Activated CD4-positive, alpha-beta T cell treated with anti-CD3 and anti-CD28 coated beads for 36 hours (primary cell): ENCODE measurements at regions not wholly inside any gene's neighbourhood (a gene's known extent, or its start where the extent isn't known, plus 50 kb on each side); places are given as distances from the start of the nearest gene placed in this dataset.
"Not testable (repeated sequence)": the region's sequence is repeated elsewhere in the genome, so short reads cannot be mapped to it uniquely, and the experiment has no call there.

ENCODE experiments used
- ATAC-seq: fragments of 200-7000 bp; cut with Tn5 transposase; one replicate; pipeline ENCODE4 v1.10.0; 2021; ENCODE audit warnings: mild to moderate bottlenecking, moderate library complexity
- CTCF ChIA-PET: fragments of 350-600 bp; sonication (Branson Sonifier 250); formaldehyde crosslinking; loops from one replicate; lab custom pipeline; 2021; ENCODE audit warnings: antibody characterized with exemption; lab: Charles Lee
- POLR2A ChIA-PET: fragments of 350-600 bp; sonication (Branson Sonifier 250); formaldehyde crosslinking; loops from one replicate; lab custom pipeline; 2021; ENCODE audit warnings: antibody characterized with exemption, inconsistent platforms; lab: Charles Lee
- DNase-seq: peaks from one replicate; pipeline ENCODE4 v3.0.0-alpha.2; 2020
- H3K27ac Mint-ChIP-seq: one replicate; pipeline ENCODE4 v1.8.0; 2021; ENCODE audit warnings: mixed read lengths
- H3K27me3 Mint-ChIP-seq: one replicate; pipeline ENCODE4 v1.8.0; 2021; ENCODE audit warnings: mixed read lengths
- H3K36me3 Mint-ChIP-seq: one replicate; pipeline ENCODE4 v1.8.0; 2021; ENCODE audit warnings: low read depth, mixed read lengths
- H3K4me1 Mint-ChIP-seq: one replicate; pipeline ENCODE4 v1.8.0; 2021; ENCODE audit warnings: mixed read lengths
- H3K4me3 Mint-ChIP-seq: one replicate; pipeline ENCODE4 v1.8.0; 2021; ENCODE audit warnings: mild to moderate bottlenecking, moderate library complexity, mixed read lengths
- H3K9me3 Mint-ChIP-seq: one replicate; pipeline ENCODE4 v1.8.0; 2021; ENCODE audit warnings: low read depth, mixed read lengths
- intact Hi-C, 2 experiments: fragments of 100-400 bp; cut with DNase I in 1 of 2; cut with micrococcal nuclease in 1 of 2; formaldehyde crosslinking; loops; one replicate each; pipeline versions ENCODE4 v1.14.2 to v1.15.1; 2022 to 2024; cut with DNase I, micrococcal nuclease

DNA sequence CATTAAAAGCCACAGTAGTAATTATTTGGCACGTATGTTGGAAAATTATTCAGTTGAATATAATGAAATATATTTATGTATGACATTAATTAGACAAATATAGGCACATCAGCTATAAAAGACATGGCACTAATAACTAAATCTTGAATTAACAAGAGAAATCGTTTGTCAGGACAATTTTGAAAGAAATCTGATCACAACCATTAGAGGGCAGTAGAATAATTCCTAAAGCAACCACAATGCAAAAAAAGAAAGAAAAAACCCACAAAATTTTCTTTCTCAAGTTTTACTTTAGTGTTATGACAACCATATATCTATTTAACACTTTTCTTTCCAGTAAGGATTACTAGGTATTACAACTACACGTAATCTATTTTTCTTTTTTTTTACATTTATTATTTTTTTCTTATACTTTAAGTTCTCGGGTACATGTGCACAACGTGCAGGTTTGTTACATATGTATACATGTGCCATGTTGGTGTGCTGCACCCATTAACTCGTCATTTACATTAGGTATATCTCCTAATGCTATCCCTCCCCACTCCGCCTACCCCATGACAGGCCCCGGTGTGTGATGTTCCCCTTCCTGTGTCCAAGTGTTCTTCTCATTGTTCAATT is 126.8 kb upstream of the STK17B start:
- peaks cover 11% of the 10 kb centered on the region for H3K4me1 Mint-ChIP-seq
- not testable (repeated sequence) for H3K36me3 Mint-ChIP-seq, H3K9me3 Mint-ChIP-seq, H3K4me3 Mint-ChIP-seq, DNase-seq, H3K27ac Mint-ChIP-seq, ATAC-seq, H3K27me3 Mint-ChIP-seq
- intact Hi-C loops, result loop anchor here (1.0 to 5.0 kb wide), 5 partner anchors 35 to 155 kb away; no protein-coding TSS in a partner anchor
- ChIA-PET POLR2A (interaction anchor here (0.5 kb wide), 1 partner anchor 160 kb away, joined by 3 read pairs; no protein-coding TSS in a partner anchor), CTCF (interaction anchor here (0.7 to 2.2 kb wide), 16 partner anchors 8 to 230 kb away, joined by 3 to 22 read pairs (median 4); partner anchors contain the start of gene DNAH7)

DNA sequence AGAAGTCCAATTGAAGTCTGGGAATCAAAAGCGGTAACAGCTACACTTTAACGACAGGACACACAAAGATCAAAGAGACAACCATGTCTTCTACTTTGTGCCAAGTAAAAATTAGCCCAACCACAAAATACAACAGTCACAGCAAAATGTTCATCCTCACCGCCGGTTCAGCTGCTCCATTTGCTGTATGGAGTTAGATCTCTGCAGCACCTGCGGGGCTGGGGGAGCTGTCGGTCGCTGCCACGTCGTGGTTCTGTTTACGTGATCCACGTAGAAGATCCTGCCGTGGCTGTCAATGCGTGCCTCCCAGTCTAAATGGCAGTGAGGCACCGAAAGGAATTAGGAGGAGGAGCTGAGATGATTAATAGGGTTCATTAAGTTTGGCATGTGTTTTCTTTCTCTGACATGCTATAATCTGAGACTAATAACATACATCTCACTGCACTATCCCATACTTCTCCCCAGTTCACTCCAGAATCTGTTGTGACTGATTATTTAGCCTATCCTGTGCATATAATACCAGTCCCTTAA is 136.5 kb upstream of the STK17B start:
- ATAC-seq (no peak), DNase-seq (no peak)
- Mint-ChIP-seq H3K9me3 (no peaks in the 10 kb centered on the region), H3K4me3 (no peak overlapping the region), H3K27me3 (peaks cover 3% of the 10 kb centered on the region), H3K27ac (no peak overlapping the region), H3K36me3 (no peaks in the 10 kb centered on the region), H3K4me1 (peaks cover 5% of the 10 kb centered on the region)
- intact Hi-C loops, result no loop called here
- POLR2A ChIA-PET, result no interaction called here
- CTCF ChIA-PET, result interaction anchor here (1.1 to 1.4 kb wide), 3 partner anchors 10 to 231 kb away, joined by 3 to 7 read pairs (median 5); no protein-coding TSS in a partner anchor

DNA sequence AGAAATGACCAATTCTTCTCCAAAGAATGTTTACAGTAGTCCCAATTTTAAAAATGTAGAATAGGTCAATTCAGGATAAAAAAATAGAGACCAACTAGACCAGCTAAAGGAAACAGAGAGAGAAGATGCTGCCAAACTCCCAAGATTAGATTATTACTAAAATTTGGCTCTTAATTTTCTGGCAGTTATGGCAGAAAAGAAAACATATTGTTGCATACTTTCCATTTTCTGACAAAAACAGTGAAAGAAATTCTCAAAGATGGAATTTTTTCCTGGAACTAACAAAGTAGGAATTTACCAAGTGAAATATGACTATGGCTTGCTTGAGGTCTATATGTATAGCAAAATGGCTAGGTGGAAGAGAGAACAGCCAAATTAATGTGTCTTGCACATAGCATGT is 138.3 kb upstream of the STK17B start:
- DNase-seq (no peak), ATAC-seq (no peak)
- intact Hi-C loops, result no loop called here
- Mint-ChIP-seq H3K4me3 (no peak overlapping the region), H3K36me3 (no peaks in the 10 kb centered on the region), H3K27ac (no peak overlapping the region), H3K4me1 (no peaks in the 10 kb centered on the region), H3K9me3 (no peaks in the 10 kb centered on the region), H3K27me3 (peaks cover 3% of the 10 kb centered on the region)
- ChIA-PET POLR2A (no interaction called here), CTCF (no interaction called here)

DNA sequence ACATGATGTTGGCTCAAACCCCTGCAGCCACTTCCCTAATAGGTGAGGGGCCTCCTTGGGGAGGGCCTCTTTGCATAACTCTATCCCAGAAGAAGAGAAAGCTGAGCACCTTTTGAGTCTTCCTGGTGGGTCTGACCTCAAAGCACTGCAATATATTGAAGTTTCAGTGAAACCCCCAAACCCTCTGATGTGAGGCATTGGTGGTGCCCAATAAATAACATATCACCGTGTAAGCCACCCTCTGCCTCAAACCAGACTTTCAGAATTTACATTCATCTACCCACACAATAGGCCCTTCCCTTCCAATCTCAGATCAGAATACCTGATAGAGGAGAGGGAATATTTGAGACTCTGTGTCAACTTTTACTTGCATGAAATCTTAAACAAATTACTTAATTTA is 142.8 kb upstream of the STK17B start:
- peak; percentile 19 for ATAC-seq
- Mint-ChIP-seq H3K27ac (no peak overlapping the region), H3K9me3 (no peaks in the 10 kb centered on the region), H3K27me3 (peaks cover under 1% of the 10 kb centered on the region), H3K4me1 (no peaks in the 10 kb centered on the region), H3K4me3 (no peak overlapping the region), H3K36me3 (no peaks in the 10 kb centered on the region)
- POLR2A ChIA-PET, result no interaction called here
- CTCF ChIA-PET, result interaction anchor here (0.5 to 1.1 kb wide), 3 partner anchors 9 to 459 kb away, joined by 3 read pairs; no protein-coding TSS in a partner anchor
- intact Hi-C loops, result no loop called here
- DNase-seq, result no peak

DNA sequence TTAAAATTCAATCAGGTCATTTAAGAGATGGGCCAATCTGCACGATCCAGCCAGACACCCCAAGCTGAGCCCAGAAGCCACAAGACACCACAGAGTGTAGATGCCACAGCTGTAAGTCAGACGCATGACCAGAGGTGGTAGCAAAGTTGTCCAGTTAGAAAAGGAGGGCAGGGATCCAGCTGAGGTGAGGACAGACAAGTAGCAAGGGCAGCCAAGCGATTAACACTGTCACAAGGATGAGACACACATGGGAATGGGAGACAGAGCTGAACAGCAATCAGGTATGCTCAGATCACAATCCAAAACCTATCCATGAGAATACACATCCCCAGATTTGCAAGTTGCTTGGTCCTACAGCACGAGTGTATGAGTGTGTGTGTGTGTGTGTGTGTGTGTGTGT is 143.4 kb upstream of the STK17B start:
- no peaks in the 10 kb centered on the region for H3K9me3 Mint-ChIP-seq
- intact Hi-C loops, result no loop called here
- ChIA-PET CTCF (no interaction called here), POLR2A (no interaction called here)
- DNase-seq, result no peak
- no peaks in the 10 kb centered on the region for H3K4me1 Mint-ChIP-seq
- H3K27ac Mint-ChIP-seq, result no peak overlapping the region
- no peak overlapping the region for H3K4me3 Mint-ChIP-seq
- no peak for ATAC-seq
- no peaks in the 10 kb centered on the region for H3K36me3 Mint-ChIP-seq
- H3K27me3 Mint-ChIP-seq, result no peaks in the 10 kb centered on the region

DNA sequence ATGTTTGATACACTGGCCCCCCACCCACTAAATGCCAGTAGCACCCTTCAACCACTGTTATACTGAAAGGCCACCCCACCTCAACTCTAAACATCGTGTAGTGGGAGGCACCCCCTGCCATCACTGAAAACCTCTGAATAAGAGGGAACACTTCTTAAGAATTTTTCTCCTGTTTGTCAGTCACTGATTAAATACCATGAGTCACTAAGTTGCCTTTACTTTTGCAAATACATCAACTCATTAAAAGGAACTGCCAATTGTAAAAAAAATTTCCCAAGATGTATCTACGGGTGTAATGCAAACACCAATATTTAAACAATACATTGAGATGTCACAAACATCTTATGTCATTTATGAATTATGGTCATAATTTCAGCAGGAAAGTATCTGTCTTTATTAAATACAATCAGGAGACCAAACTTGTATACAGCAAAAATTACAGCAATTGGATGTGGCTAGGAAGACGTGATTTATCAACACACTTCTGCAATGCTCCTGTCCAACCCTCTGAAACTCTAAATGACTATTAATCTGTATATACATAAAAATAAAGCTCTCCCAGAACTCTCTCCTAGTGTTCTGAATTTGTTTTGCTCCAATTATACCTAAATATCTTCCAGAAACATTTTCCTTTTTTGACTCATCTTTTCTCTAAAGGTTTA is 144.1 kb upstream of the STK17B start:
- ChIA-PET POLR2A (no interaction called here), CTCF (interaction anchor here (1.6 kb wide), 1 partner anchor 11 kb away, joined by 5 read pairs; no protein-coding TSS in a partner anchor)
- Mint-ChIP-seq H3K27me3 (no peaks in the 10 kb centered on the region), H3K9me3 (no peaks in the 10 kb centered on the region), H3K27ac (no peak overlapping the region), H3K4me3 (no peak overlapping the region), H3K36me3 (no peaks in the 10 kb centered on the region), H3K4me1 (no peaks in the 10 kb centered on the region)
- ATAC-seq, result no peak
- intact Hi-C loops, result no loop called here
- DNase-seq, result no peak

DNA sequence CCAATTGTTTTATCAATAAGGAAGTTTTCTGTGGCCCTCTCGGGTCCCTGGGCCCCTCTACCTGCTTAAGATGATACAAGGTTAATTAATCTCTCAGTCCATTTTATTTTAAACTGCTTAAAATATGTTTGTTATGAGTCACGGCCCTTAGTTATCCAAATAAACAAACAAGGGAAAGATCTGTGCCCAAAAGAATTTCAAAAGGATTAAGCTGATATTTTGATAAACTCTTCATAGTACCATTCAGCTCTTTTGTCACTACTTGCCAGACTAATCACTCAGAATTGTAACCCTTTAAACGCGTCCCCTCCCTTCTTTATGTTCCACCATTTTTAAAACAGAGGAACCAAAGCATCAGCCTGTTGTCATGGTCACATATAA is 144.7 kb upstream of the STK17B start:
- Mint-ChIP-seq H3K36me3 (no peaks in the 10 kb centered on the region), H3K27ac (no peak overlapping the region), H3K4me3 (no peak overlapping the region), H3K4me1 (no peaks in the 10 kb centered on the region), H3K27me3 (no peaks in the 10 kb centered on the region), H3K9me3 (no peaks in the 10 kb centered on the region)
- DNase-seq, result no peak
- no peak for ATAC-seq
- POLR2A ChIA-PET, result no interaction called here
- intact Hi-C loops, result no loop called here
- CTCF ChIA-PET, result interaction anchor here (0.9 to 1.6 kb wide), 2 partner anchors 12 to 15 kb away, joined by 4 to 5 read pairs; no protein-coding TSS in a partner anchor

DNA sequence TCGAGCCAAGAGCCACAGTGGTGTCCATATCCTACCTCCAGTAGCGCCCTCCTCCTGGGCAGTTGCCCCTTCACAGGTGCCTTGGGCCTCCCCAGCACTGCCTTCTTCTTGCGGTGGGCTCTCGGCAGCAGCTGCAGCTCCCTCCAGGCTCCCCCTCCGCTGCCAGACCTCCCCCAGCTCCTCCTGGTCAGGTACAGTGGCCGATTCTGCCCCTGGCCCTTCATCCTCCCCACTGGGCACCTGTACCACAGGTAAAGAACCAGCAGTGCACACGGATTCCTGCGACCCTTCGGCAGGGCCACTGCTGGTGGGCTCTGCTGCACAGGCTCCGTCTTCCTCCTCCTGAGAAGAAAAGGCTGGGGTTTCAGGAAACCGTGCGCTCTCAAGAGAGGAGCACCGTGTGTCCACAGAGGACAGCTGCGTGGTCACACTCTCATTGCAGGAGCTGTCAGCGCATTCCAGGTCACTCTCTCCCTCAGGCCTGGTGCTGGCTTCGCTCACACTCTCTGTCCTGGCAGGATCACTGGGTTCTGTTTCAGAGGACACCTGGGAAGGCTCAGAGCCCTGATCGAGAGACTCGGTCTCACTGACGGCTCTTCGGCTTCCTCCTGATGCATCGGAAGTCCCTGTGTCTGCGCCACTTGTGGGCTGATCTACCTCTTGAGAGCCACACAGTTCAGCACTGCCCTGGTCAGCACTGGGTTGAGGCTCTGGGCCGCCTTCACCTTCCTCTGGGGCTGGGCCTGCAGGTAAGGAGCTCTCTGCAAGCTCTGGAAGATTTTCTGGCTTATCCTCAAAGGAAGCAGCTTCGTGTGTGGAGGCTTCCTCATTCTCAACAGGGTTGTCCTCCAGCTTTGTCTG is 147.4 kb upstream of the STK17B start:
- no peak overlapping the region for H3K27ac Mint-ChIP-seq
- ATAC-seq (no peak), DNase-seq (no peak)
- ChIA-PET CTCF (interaction anchor here (0.8 to 1.7 kb wide), 5 partner anchors 11 to 271 kb away, joined by 3 to 6 read pairs (median 4); no protein-coding TSS in a partner anchor), POLR2A (no interaction called here)
- intact Hi-C loops, result no loop called here
- no peak overlapping the region for H3K4me3 Mint-ChIP-seq
- no peaks in the 10 kb centered on the region for H3K4me1 Mint-ChIP-seq
- no peaks in the 10 kb centered on the region for H3K27me3 Mint-ChIP-seq
- no peaks in the 10 kb centered on the region for H3K9me3 Mint-ChIP-seq
- H3K36me3 Mint-ChIP-seq, result no peaks in the 10 kb centered on the region

DNA sequence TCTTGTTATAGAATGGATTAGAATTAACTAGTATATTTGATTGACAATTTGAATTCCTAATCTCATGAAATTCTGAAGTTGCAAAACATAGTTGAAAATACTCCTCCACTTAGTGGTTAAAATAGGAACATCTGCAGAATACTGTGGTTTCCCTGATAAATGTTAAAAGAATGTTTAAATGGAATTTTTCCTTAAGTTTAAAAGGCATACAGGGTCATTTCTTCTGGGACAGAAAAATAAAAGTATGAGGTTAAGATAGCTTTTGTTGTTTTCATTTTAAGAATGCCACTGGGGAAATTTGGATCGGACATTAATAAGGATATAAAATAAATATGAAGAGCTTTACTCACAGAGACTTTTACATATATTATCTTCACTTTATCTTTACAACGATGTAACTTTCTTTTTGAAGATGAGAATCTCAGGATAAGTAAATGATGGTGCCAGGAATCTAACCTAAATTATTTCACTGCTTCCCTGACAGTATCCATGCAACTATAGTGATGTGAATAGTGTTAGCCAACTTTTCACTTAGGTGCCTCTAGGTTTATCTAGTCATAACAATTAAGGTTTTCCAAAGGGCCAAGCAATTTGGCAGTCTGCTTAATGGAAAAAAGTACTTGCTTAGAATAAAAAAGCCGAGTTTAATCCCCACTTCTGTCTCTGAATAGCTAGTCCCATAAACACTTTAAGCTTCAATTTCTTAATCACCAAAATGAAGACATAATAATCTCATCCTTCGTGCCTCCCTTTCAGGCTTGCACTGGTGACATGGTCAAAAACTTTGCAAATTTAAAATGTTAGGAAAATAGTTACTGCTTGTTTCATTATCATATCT is 151.8 kb upstream of the STK17B start:
- no peak overlapping the region for H3K27ac Mint-ChIP-seq
- H3K27me3 Mint-ChIP-seq, result peaks cover 3% of the 10 kb centered on the region
- H3K4me3 Mint-ChIP-seq, result no peak overlapping the region
- no peaks in the 10 kb centered on the region for H3K4me1 Mint-ChIP-seq
- no peaks in the 10 kb centered on the region for H3K9me3 Mint-ChIP-seq
- CTCF ChIA-PET, result interaction anchor here (0.6 to 2.1 kb wide), 4 partner anchors 9 to 245 kb away, joined by 3 to 10 read pairs (median 4); no protein-coding TSS in a partner anchor
- POLR2A ChIA-PET, result no interaction called here
- H3K36me3 Mint-ChIP-seq, result no peaks in the 10 kb centered on the region
- ATAC-seq (no peak), DNase-seq (no peak)
- intact Hi-C loops, result no loop called here

DNA sequence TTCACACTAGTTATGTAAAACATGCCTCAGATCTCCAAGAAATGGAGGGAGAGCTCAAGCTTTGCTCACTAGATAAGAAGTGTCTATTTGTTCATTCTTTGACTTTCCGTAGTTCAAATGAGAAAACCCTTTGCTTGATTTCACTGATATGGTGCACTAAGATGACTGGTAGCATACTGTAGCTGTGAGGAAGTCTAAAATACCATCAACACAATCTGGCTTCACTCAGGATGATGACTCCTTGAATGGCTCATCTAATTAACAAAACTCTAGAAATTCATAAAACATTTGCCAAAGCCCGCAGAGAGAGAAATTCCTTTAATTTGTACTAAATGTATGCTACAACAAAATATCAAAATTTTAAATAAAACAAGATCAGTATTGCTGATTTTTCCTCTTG is 152.8 kb upstream of the STK17B start:
- Mint-ChIP-seq H3K4me3 (no peak overlapping the region), H3K36me3 (no peaks in the 10 kb centered on the region), H3K4me1 (no peaks in the 10 kb centered on the region), H3K27ac (no peak overlapping the region), H3K27me3 (peaks cover 3% of the 10 kb centered on the region), H3K9me3 (no peaks in the 10 kb centered on the region)
- ChIA-PET POLR2A (no interaction called here), CTCF (interaction anchor here (0.7 to 2.1 kb wide), 4 partner anchors 13 to 246 kb away, joined by 3 to 10 read pairs (median 3); no protein-coding TSS in a partner anchor)
- intact Hi-C loops, result no loop called here
- no peak for ATAC-seq
- DNase-seq, result no peak
